ENCODE measurements at regions not wholly inside any gene's neighbourhood (a gene's known extent, or its start where the extent isn't known, plus 50 kb on each side); places are given as distances from the start of the nearest gene placed in this dataset.

GRCh38 chr5:4411664-4412063 is 728.5 kb upstream of the ADAMTS16 start:
- Histone ChIP-seq H2BK15ac (ENCODE audit: low read depth, low read length) (no peak overlapping the region), H3K4ac (ENCODE audit: low read depth, low read length) (no peak overlapping the region)
- WGBS (ENCODE audit: extremely low coverage, insufficient read length, low lambda C conversion rate), result no CpG with 5 or more reads among the region's 8 CpGs

More at GRCh38 chr5:4411664-4412063, 728.5 kb upstream of the ADAMTS16 start:
- Mint-ChIP-seq H3K27me3 (ENCODE audit: low read depth) (no peaks in the 10 kb centered on the region; the same call in none of the 2 replicates), H3K9me3 (no peaks in the 10 kb centered on the region), H3K4me1 (peaks cover 10 to 13% of the 10 kb centered on the region in 2 experiments), H3K36me3 (ENCODE audit: insufficient read depth in 1 of 3, low read depth in 3 of 3) (no peaks in the 10 kb centered on the region), H3K27ac (no peak overlapping the region), H3K4me3 (no peak overlapping the region)
- no peak overlapping the region for H4K91ac ChIP-seq (ENCODE audit: insufficient read length, low read depth, low read length)
- H3K79me1 ChIP-seq (ENCODE audit: insufficient read depth, low read depth, low read length, poor library complexity, severe bottlenecking), result no peaks in the 10 kb centered on the region
- no peak overlapping the region for H3K18ac ChIP-seq (ENCODE audit: insufficient read length, low read depth, low read length)
- H3K27me3 ChIP-seq (ENCODE audit: insufficient read depth, low read length), result no peaks in the 10 kb centered on the region
- no peak overlapping the region for H4K5ac ChIP-seq (ENCODE audit: insufficient read length, low read depth, low read length)
- H2BK120ac ChIP-seq (ENCODE audit: low read depth, low read length, poor library complexity, severe bottlenecking), result no peak overlapping the region
- no peak overlapping the region for H2BK20ac ChIP-seq (ENCODE audit: low read depth, low read length, poor library complexity, severe bottlenecking)
- no peak overlapping the region for H2BK5ac ChIP-seq (ENCODE audit: insufficient read length, low read length)
- TF ChIP-seq CTCF (conservative IDR thresholded peaks at IDR 0.05), result peak; percentile 45
- no peak overlapping the region for H3K56ac ChIP-seq (ENCODE audit: insufficient read length, low read depth, low read length)
- no peak overlapping the region for H3K4me2 ChIP-seq (ENCODE audit: insufficient read depth, insufficient read length, low read length)
- H3K27ac ChIP-seq (ENCODE audit: insufficient read length, low read depth, low read length), result no peak overlapping the region
- no peak overlapping the region for H3K9ac ChIP-seq (ENCODE audit: extremely low read depth, insufficient read length, low read length)
- no peaks in the 10 kb centered on the region for H4K20me1 ChIP-seq (ENCODE audit: control insufficient read depth, insufficient read depth, insufficient read length)
- no peak for DNase-seq
- no peak overlapping the region for H2AK5ac ChIP-seq (ENCODE audit: insufficient read length, low read length)
- H4K8ac ChIP-seq (replicated peaks; ENCODE audit: insufficient read length, low read depth, low read length), result no peak overlapping the region
- no peak overlapping the region for H3T11ph ChIP-seq (ENCODE audit: low read length)
- H3K4me1 ChIP-seq (ENCODE audit: insufficient read depth, low read length), result no peaks in the 10 kb centered on the region
- H3K9me3 ChIP-seq (ENCODE audit: control insufficient read depth, low read depth, low read length), result no peaks in the 10 kb centered on the region
- no peaks in the 10 kb centered on the region for H3K79me2 ChIP-seq (ENCODE audit: insufficient read depth, low read length)
- H2AFZ ChIP-seq (ENCODE audit: low read length), result no peak overlapping the region
- H3K23me2 ChIP-seq (ENCODE audit: insufficient read length, low read depth, low read length, poor library complexity, severe bottlenecking), result no peaks in the 10 kb centered on the region
- H2BK12ac ChIP-seq (ENCODE audit: insufficient read length, low read depth, low read length), result no peak overlapping the region
- H3K14ac ChIP-seq (ENCODE audit: insufficient read depth, low read length), result no peak overlapping the region
- no peak overlapping the region for H3K23ac ChIP-seq (ENCODE audit: insufficient read length, low read depth, low read length)

All from H9 (cell line).